Caco-2 (cell line): ENCODE measurements at regions not wholly inside any gene's neighbourhood (a gene's known extent, or its start where the extent isn't known, plus 50 kb on each side); places are given as distances from the start of the nearest gene placed in this dataset.

Source experiments
- BruUV-seq: library from RNA; stranded (reverse); fragments of 400-500 nt; replicated peaks from 2 replicates; lab custom pipeline; 2021; lab: Mats Ljungman, UMichigan
- CTCF ChIA-PET: fragments of 300-600 bp; sonication (Branson Sonifier 250); formaldehyde crosslinking; loops from one replicate; lab custom pipeline; 2022; ENCODE audit warnings: antibody characterized with exemption; lab: Charles Lee
- POLR2A ChIA-PET: fragments of 300-600 bp; sonication (Branson Sonifier 250); formaldehyde crosslinking; loops from one replicate; lab custom pipeline; 2022; ENCODE audit warnings: antibody characterized with exemption; lab: Charles Lee
- DNase-seq, 2 experiments: peaks; one replicate each; pipeline versions ENCODE4 v3.0.0 to v3.0.0-alpha.2; 2020 to 2022
- H3K27me3 ChIP-seq: replicated peaks from 2 replicates; pipeline ENCODE4 v1.6.0; 2011; ENCODE audit warnings: low read length; ENCODE audit not compliant: control insufficient read depth, insufficient read depth
- H3K36me3 ChIP-seq: 2 replicates; pipeline ENCODE4 v1.5.1; 2011; ENCODE audit warnings: low read length; ENCODE audit not compliant: control insufficient read depth, insufficient read depth
- H3K4me1 ChIP-seq: fragments of 250-450 bp; sonication (Bioruptor Pico); 2 replicates; pipeline ENCODE4 v1.5.1; 2020; ENCODE audit warnings: mild to moderate bottlenecking
- H3K4me3 ChIP-seq: 2 replicates; pipeline ENCODE4 v1.5.1; 2011; ENCODE audit warnings: low read depth, mild to moderate bottlenecking, control low read depth, low read length
- H3K9me3 ChIP-seq: fragments of 250-450 bp; sonication (Bioruptor Pico); 2 replicates; pipeline ENCODE4 v1.5.1; 2020; ENCODE audit warnings: mild to moderate bottlenecking, moderate library complexity
- H3K27ac Mint-ChIP-seq: one replicate; pipeline ENCODE4 v1.8.0; 2022; ENCODE audit warnings: mixed read lengths; ENCODE audit not compliant: unreplicated experiment
- H3K27me3 Mint-ChIP-seq: one replicate; pipeline ENCODE4 v1.8.0; 2022; ENCODE audit warnings: mixed read lengths; ENCODE audit not compliant: insufficient read depth, unreplicated experiment
- H3K36me3 Mint-ChIP-seq: one replicate; pipeline ENCODE4 v1.8.0; 2022; ENCODE audit warnings: mild to moderate bottlenecking, mixed read lengths; ENCODE audit not compliant: insufficient read depth, unreplicated experiment
- H3K4me1 Mint-ChIP-seq: one replicate; pipeline ENCODE4 v1.8.0; 2022; ENCODE audit warnings: low read depth, mixed read lengths; ENCODE audit not compliant: unreplicated experiment
- H3K4me3 Mint-ChIP-seq: one replicate; pipeline ENCODE4 v1.8.0; 2022; ENCODE audit warnings: mild to moderate bottlenecking, moderate library complexity, mixed read lengths; ENCODE audit not compliant: unreplicated experiment
- H3K9me3 Mint-ChIP-seq: one replicate; pipeline ENCODE4 v1.8.0; 2022; ENCODE audit warnings: mixed read lengths; ENCODE audit not compliant: unreplicated experiment
- intact Hi-C: fragments of 100-400 bp; cut with micrococcal nuclease; formaldehyde crosslinking; loops from one replicate; pipeline ENCODE4 v1.10.0; 2022; ENCODE audit not compliant: unreplicated experiment
- TF ChIP-seq, protein P1 (sequence below), 2 experiments: fragments of 200-600 bp in 1 of 2; IDR thresholded peaks; 1 replicate in 1 of 2; 2 replicates in 1 of 2; pipeline versions ENCODE4 v1.5.1 to v1.8.0; 2011 to 2022; ENCODE audit warnings: antibody characterized with exemption in 1 of 2, control low read depth in 1 of 2, inconsistent platforms in 1 of 2, low read depth in 1 of 2, low read length in 1 of 2, mild to moderate bottlenecking in 1 of 2, moderate library complexity in 1 of 2; ENCODE audit not compliant: insufficient read depth in 1 of 2, severe bottlenecking in 1 of 2, unreplicated experiment in 1 of 2

DNA sequence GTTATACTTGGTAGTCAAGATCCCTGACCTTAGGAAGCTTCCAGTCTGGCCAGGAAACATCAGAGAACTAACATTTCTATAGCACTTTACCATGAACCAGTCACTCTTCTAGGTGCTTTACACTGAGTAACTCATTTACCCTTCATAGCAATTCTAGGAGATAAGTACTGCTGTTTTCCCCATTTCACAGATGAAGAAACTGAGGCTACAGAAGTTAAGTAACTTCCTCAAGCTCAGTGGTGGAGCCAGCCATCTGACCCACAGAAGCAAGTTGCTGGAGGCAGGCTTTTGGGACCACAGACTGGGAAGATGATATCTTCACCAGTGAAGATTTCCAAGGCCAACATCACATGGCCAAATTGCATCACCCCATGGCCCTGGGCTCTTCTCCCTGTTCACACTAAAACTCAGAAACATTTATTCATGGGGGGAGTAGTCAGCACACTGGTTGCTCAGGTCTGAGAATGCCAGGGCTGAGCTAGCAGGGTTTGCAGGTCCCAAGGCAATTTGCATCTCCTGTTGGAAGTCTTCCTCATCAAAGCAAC lies 70.3 kb downstream of the UNC5CL start:
- Histone ChIP-seq H3K36me3 (no peaks in the 10 kb centered on the region), H3K4me3 (no peak overlapping the region), H3K4me1 (no peaks in the 10 kb centered on the region), H3K9me3 (no peaks in the 10 kb centered on the region), H3K27me3 (no peaks in the 10 kb centered on the region)
- Mint-ChIP-seq H3K9me3 (peaks cover 24% of the 10 kb centered on the region), H3K4me3 (no peak overlapping the region), H3K4me1 (peaks cover 12% of the 10 kb centered on the region), H3K36me3 (peaks cover 4% of the 10 kb centered on the region), H3K27me3 (no peaks in the 10 kb centered on the region), H3K27ac (no peak overlapping the region)
- ChIA-PET CTCF (no interaction called here), POLR2A (no interaction called here)
- TF ChIP-seq, protein P1, sequence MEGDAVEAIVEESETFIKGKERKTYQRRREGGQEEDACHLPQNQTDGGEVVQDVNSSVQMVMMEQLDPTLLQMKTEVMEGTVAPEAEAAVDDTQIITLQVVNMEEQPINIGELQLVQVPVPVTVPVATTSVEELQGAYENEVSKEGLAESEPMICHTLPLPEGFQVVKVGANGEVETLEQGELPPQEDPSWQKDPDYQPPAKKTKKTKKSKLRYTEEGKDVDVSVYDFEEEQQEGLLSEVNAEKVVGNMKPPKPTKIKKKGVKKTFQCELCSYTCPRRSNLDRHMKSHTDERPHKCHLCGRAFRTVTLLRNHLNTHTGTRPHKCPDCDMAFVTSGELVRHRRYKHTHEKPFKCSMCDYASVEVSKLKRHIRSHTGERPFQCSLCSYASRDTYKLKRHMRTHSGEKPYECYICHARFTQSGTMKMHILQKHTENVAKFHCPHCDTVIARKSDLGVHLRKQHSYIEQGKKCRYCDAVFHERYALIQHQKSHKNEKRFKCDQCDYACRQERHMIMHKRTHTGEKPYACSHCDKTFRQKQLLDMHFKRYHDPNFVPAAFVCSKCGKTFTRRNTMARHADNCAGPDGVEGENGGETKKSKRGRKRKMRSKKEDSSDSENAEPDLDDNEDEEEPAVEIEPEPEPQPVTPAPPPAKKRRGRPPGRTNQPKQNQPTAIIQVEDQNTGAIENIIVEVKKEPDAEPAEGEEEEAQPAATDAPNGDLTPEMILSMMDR (IDR thresholded peaks at IDR 0.05; ENCODE audit: insufficient read depth in 1 of 2, low read depth in 1 of 2, low read length in 1 of 2, severe bottlenecking in 1 of 2, unreplicated experiment in 1 of 2): no peak
- no peak for DNase-seq
- no TSS peak for BruUV-seq
- intact Hi-C loops: no loop called here

DNA sequence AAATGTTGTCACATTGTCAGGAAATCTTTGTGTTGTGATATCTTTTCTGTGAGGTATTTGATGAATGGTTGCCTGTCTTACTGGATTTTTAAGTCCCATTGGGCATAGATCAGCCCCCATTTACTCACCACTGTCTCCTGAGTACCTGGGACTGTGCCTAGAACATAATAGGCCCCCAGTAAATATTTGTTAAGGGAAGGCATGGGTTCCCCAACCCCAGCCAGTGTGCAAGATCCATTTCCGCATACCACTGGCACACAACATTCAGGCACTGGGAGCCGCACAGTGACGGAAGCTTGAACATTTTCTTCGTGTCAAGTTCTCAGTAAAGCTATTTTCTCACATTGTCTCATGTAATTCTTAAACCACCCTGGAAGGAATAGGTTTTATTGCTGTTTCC lies 72.2 kb downstream of the UNC5CL start:
- no peak overlapping the region for H3K27ac Mint-ChIP-seq
- POLR2A ChIA-PET: no interaction called here
- no peaks in the 10 kb centered on the region for H3K4me1 Mint-ChIP-seq
- H3K36me3 ChIP-seq: no peaks in the 10 kb centered on the region
- no peaks in the 10 kb centered on the region for H3K4me1 ChIP-seq
- peaks cover 8% of the 10 kb centered on the region for H3K9me3 Mint-ChIP-seq
- intact Hi-C loops: no loop called here
- DNase-seq: no peak
- TF ChIP-seq, protein P1 (IDR thresholded peaks at IDR 0.05; ENCODE audit: insufficient read depth in 1 of 2, low read depth in 1 of 2, low read length in 1 of 2, severe bottlenecking in 1 of 2, unreplicated experiment in 1 of 2): no peak
- no TSS peak for BruUV-seq
- no peaks in the 10 kb centered on the region for H3K27me3 Mint-ChIP-seq
- no peak overlapping the region for H3K4me3 Mint-ChIP-seq
- CTCF ChIA-PET: no interaction called here
- H3K9me3 ChIP-seq: no peaks in the 10 kb centered on the region
- no peaks in the 10 kb centered on the region for H3K36me3 Mint-ChIP-seq
- no peaks in the 10 kb centered on the region for H3K27me3 ChIP-seq
- no peak overlapping the region for H3K4me3 ChIP-seq

DNA sequence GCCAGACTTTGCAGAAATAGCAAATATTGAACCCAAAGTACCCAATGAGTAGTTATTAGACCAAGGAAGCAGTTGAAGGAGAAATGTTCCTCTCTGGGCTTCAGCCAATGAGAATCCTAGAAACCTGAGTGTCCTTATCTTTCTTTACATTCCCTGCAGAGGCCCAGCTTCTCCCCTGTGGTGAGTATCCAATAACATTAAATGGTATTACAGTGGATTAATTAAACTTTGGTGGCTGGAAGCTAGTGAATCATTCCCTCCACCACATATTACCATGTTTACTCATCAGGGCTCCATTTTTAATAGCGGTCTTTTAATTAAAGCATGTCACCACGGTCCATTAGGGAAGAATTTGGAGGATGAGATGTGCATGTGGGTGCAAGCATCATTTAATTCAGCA lies 74.0 kb downstream of the UNC5CL start:
- CTCF ChIA-PET: no interaction called here

More for the DNA sequence above, 74.0 kb downstream of the UNC5CL start:
- Mint-ChIP-seq H3K27me3 (no peaks in the 10 kb centered on the region), H3K36me3 (no peaks in the 10 kb centered on the region), H3K4me1 (no peaks in the 10 kb centered on the region), H3K9me3 (no peaks in the 10 kb centered on the region), H3K4me3 (no peak overlapping the region), H3K27ac (no peak overlapping the region)
- no TSS peak for BruUV-seq
- POLR2A ChIA-PET: no interaction called here
- Histone ChIP-seq H3K36me3 (no peaks in the 10 kb centered on the region), H3K4me1 (peaks cover 3% of the 10 kb centered on the region), H3K27me3 (no peaks in the 10 kb centered on the region), H3K9me3 (no peaks in the 10 kb centered on the region), H3K4me3 (no peak overlapping the region)
- intact Hi-C loops: no loop called here
- TF ChIP-seq, protein P1 (IDR thresholded peaks at IDR 0.05; ENCODE audit: insufficient read depth in 1 of 2, low read depth in 1 of 2, low read length in 1 of 2, severe bottlenecking in 1 of 2, unreplicated experiment in 1 of 2): no peak
- no peak for DNase-seq
